GM23338 (cell line): ENCODE measurements at regions not wholly inside any gene's neighbourhood (a gene's known extent, or its start where the extent isn't known, plus 50 kb on each side); places are given as distances from the start of the nearest gene placed in this dataset.

Source experiments
- CREB1 ChIP-seq: fragments of 250-450 bp; sonication (Bioruptor Pico); IDR thresholded peaks from 2 replicates; pipeline ENCODE4 v1.5.0; 2020; ENCODE audit warnings: low read depth, mild to moderate bottlenecking, moderate library complexity
- EZH2 ChIP-seq: fragments of 200-600 bp; sonication (generic); IDR thresholded peaks from one replicate; pipeline ENCODE4 v1.8.0; 2017; ENCODE audit warnings: antibody characterized with exemption, mild to moderate bottlenecking, low read depth; ENCODE audit not compliant: unreplicated experiment
- EZH2phosphoT487 ChIP-seq: fragments of 200-600 bp; sonication (generic); IDR thresholded peaks from one replicate; pipeline ENCODE4 v1.8.1; 2018; ENCODE audit warnings: antibody characterized with exemption; ENCODE audit not compliant: unreplicated experiment
- JUNB ChIP-seq: IDR thresholded peaks from one replicate; pipeline ENCODE4 v1.6.1; 2016; ENCODE audit warnings: antibody characterized with exemption; ENCODE audit not compliant: unreplicated experiment
- POLR2AphosphoS5 ChIP-seq: IDR thresholded peaks from 2 replicates; pipeline ENCODE4 v1.6.1; 2016; ENCODE audit warnings: antibody characterized with exemption, low read depth
- ZNF331 ChIP-seq: fragments of 250-450 bp; sonication (Bioruptor Pico); IDR thresholded peaks from 2 replicates; pipeline ENCODE4 v1.5.0; 2020; ENCODE audit warnings: low read depth, mild to moderate bottlenecking, moderate library complexity
- TF ChIP-seq, protein P1 (sequence below), 2 experiments: fragments of 200-600 bp in 1 of 2; sonication (generic) in 1 of 2; conservative IDR thresholded peaks; 2 replicates each; pipeline versions ENCODE4 v1.5.1 to v1.6.1; 2016 to 2017; ENCODE audit warnings: antibody characterized with exemption in 2 of 2, low read depth in 2 of 2, mild to moderate bottlenecking in 2 of 2, moderate library complexity in 1 of 2
- TF ChIP-seq, protein P2 (sequence below): IDR thresholded peaks from one replicate; pipeline ENCODE4 v1.6.1; 2018; ENCODE audit warnings: antibody characterized with exemption; ENCODE audit not compliant: unreplicated experiment

DNA sequence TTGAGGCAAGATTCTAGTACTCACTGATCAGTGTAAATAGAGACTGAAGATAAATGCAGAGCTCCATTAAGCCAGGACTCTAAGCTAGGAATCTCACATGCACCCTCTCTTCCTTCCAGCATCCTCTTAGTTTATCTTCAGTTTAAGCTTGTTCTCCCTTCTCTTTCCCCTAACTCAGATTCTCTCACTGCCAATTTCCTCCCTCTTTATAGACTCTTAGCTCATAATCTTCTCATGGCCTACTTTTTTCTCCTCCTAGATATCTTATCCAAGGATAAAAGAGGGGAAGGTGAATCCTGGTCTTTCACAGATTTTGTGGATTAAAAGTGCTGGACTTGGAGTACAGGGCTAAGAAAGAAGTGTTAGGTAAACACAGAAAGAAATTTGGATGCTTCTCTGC is 108.9 kb upstream of the TENM3 start:
- TF ChIP-seq, protein P1, sequence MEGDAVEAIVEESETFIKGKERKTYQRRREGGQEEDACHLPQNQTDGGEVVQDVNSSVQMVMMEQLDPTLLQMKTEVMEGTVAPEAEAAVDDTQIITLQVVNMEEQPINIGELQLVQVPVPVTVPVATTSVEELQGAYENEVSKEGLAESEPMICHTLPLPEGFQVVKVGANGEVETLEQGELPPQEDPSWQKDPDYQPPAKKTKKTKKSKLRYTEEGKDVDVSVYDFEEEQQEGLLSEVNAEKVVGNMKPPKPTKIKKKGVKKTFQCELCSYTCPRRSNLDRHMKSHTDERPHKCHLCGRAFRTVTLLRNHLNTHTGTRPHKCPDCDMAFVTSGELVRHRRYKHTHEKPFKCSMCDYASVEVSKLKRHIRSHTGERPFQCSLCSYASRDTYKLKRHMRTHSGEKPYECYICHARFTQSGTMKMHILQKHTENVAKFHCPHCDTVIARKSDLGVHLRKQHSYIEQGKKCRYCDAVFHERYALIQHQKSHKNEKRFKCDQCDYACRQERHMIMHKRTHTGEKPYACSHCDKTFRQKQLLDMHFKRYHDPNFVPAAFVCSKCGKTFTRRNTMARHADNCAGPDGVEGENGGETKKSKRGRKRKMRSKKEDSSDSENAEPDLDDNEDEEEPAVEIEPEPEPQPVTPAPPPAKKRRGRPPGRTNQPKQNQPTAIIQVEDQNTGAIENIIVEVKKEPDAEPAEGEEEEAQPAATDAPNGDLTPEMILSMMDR (conservative IDR thresholded peaks at IDR 0.05; ENCODE audit: low read depth in 2 of 2), result no peak
- no peak for TF ChIP-seq CREB1
- no peak for TF ChIP-seq ZNF331
- no peak for TF ChIP-seq POLR2AphosphoS5
- TF ChIP-seq, protein P2, sequence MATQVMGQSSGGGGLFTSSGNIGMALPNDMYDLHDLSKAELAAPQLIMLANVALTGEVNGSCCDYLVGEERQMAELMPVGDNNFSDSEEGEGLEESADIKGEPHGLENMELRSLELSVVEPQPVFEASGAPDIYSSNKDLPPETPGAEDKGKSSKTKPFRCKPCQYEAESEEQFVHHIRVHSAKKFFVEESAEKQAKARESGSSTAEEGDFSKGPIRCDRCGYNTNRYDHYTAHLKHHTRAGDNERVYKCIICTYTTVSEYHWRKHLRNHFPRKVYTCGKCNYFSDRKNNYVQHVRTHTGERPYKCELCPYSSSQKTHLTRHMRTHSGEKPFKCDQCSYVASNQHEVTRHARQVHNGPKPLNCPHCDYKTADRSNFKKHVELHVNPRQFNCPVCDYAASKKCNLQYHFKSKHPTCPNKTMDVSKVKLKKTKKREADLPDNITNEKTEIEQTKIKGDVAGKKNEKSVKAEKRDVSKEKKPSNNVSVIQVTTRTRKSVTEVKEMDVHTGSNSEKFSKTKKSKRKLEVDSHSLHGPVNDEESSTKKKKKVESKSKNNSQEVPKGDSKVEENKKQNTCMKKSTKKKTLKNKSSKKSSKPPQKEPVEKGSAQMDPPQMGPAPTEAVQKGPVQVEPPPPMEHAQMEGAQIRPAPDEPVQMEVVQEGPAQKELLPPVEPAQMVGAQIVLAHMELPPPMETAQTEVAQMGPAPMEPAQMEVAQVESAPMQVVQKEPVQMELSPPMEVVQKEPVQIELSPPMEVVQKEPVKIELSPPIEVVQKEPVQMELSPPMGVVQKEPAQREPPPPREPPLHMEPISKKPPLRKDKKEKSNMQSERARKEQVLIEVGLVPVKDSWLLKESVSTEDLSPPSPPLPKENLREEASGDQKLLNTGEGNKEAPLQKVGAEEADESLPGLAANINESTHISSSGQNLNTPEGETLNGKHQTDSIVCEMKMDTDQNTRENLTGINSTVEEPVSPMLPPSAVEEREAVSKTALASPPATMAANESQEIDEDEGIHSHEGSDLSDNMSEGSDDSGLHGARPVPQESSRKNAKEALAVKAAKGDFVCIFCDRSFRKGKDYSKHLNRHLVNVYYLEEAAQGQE, result no peak
- no peak for TF ChIP-seq EZH2
- TF ChIP-seq JUNB, result no peak
- TF ChIP-seq EZH2phosphoT487, result no peak
